ENCODE measurements at regions not wholly inside any gene's neighbourhood (a gene's known extent, or its start where the extent isn't known, plus 50 kb on each side); places are given as distances from the start of the nearest gene placed in this dataset.

- ChIA-PET CTCF (interaction anchor here (1.4 kb wide), 1 partner anchor 778 kb away, joined by 3 read pairs; no protein-coding TSS in a partner anchor), POLR2A (no interaction called here)
- Histone ChIP-seq H3K4me2 (ENCODE audit: insufficient read depth, low read length) (no peak overlapping the region), H3K27me3 (ENCODE audit: control insufficient read depth in 2 of 2, insufficient read depth in 2 of 2, low read length in 2 of 2) (no peaks in the 10 kb centered on the region), H4K20me1 (replicated peaks; ENCODE audit: control insufficient read depth, extremely low read depth, insufficient read depth, low read length) (no peaks in the 10 kb centered on the region), H3K9ac (replicated peaks; ENCODE audit: extremely low read depth, insufficient read depth, low read length) (no peak overlapping the region), H3K27ac (ENCODE audit: insufficient read depth, low read depth, low read length) (no peak overlapping the region), H3K36me3 (ENCODE audit: control insufficient read depth in 2 of 2, extremely low read depth in 1 of 2, insufficient read depth in 2 of 2, low read length in 2 of 2) (no peaks in the 10 kb centered on the region), H3K4me1 (ENCODE audit: control insufficient read depth, extremely low read depth, insufficient read depth, low read length) (no peaks in the 10 kb centered on the region), H3K79me2 (ENCODE audit: control insufficient read depth, insufficient read depth, low read length) (no peaks in the 10 kb centered on the region), H3K9me1 (replicated peaks; ENCODE audit: control insufficient read depth, extremely low read depth, insufficient read depth, low read length) (no peaks in the 10 kb centered on the region), H3K9me3 (replicated peaks; ENCODE audit: control insufficient read depth, insufficient read depth, low read length) (no peaks in the 10 kb centered on the region), H2AFZ (ENCODE audit: low read depth, low read length) (no peak overlapping the region), H3K4me3 (replicated peaks in 1 of 3; ENCODE audit: insufficient read depth in 1 of 3, low read depth in 1 of 3, low read length in 3 of 3) (no peak overlapping the region)
- dilution Hi-C loops (cut with MboI; ENCODE audit: extremely low pct_ligation_motif_present, low sequenced_read_pairs) (no loop called here), intact Hi-C loops (cut with micrococcal nuclease) (loop anchor here (5.0 to 10.0 kb wide), 3 partner anchors 451 to 861 kb away; no protein-coding TSS in a partner anchor)
- DNase-seq (ENCODE audit: low read depth, low spot score) (no peak), FAIRE-seq (no peak)
- no TSS peak for BruUV-seq (replicated peaks)
- TF ChIP-seq MAX (IDR thresholded peaks at IDR 0.05; ENCODE audit: insufficient read depth, insufficient read length) = no peak
- no peak for TF ChIP-seq MYC (IDR thresholded peaks at IDR 0.05; ENCODE audit: low read depth, low read length)
- no peak for TF ChIP-seq POLR2A (IDR thresholded peaks at IDR 0.05; ENCODE audit: low read depth, low read length)
- no peak for TF ChIP-seq EZH2 (IDR thresholded peaks at IDR 0.05; ENCODE audit: borderline replicate concordance, low read depth, low read length, severe bottlenecking)
- no peak for TF ChIP-seq CTCF (IDR thresholded peaks at IDR 0.05; ENCODE audit: extremely low read depth in 1 of 2, insufficient read depth in 1 of 2, low read depth in 1 of 2, low read length in 2 of 2)
- TF ChIP-seq GATA2 (IDR thresholded peaks at IDR 0.05; ENCODE audit: insufficient read depth, insufficient read length, low read depth, low read length) = no peak
- no peak for TF ChIP-seq POLR2AphosphoS5 (IDR thresholded peaks at IDR 0.05; ENCODE audit: insufficient read depth, low read depth, low read length)
- TF ChIP-seq FOS (IDR thresholded peaks at IDR 0.05; ENCODE audit: borderline replicate concordance, insufficient read depth, low read length) = no peak
- no peak for TF ChIP-seq JUN (IDR thresholded peaks at IDR 0.05; ENCODE audit: borderline replicate concordance, insufficient read depth, insufficient read length, low read depth)
These were observed 198.0 kb upstream of the EPHA5 start for GRCh38 chr4:65868096-65868824.

Measured in endothelial cell of umbilical vein (primary cell).